Neuronal stem cell (in vitro differentiated cells): ENCODE measurements at regions not wholly inside any gene's neighbourhood (a gene's known extent, or its start where the extent isn't known, plus 50 kb on each side); places are given as distances from the start of the nearest gene placed in this dataset.
A peak's percentile ranks its signal among the peaks of the same experiment; 100 is the strongest.

ENCODE experiments used
- DNase-seq: peaks from one replicate; pipeline ENCODE4 v3.0.0-alpha.2; 2013; ENCODE audit warnings: low spot score
- H2AFZ ChIP-seq: one replicate; pipeline ENCODE4 v1.6.1; 2013; ENCODE audit warnings: mild to moderate bottlenecking, low read length, inconsistent platforms
- H2AK5ac ChIP-seq: 2 replicates; pipeline ENCODE4 v1.6.1; 2013; ENCODE audit warnings: low read depth, mild to moderate bottlenecking, inconsistent platforms, low read length, moderate library complexity, mixed read lengths
- H2BK120ac ChIP-seq: 2 replicates; pipeline ENCODE4 v1.6.1; 2013; ENCODE audit warnings: low read depth, mild to moderate bottlenecking, inconsistent platforms, low read length, moderate library complexity, mixed read lengths
- H2BK12ac ChIP-seq: one replicate; pipeline ENCODE4 v1.6.1; 2013; ENCODE audit warnings: low read length, inconsistent platforms
- H2BK15ac ChIP-seq: 2 replicates; pipeline ENCODE4 v1.6.1; 2013; ENCODE audit warnings: mild to moderate bottlenecking, low read length, inconsistent platforms, mixed read lengths
- H2BK5ac ChIP-seq: one replicate; pipeline ENCODE4 v1.6.1; 2013; ENCODE audit warnings: inconsistent platforms, mild to moderate bottlenecking, low read length, moderate library complexity
- H3K14ac ChIP-seq: one replicate; pipeline ENCODE4 v1.6.1; 2013; ENCODE audit warnings: low read length, inconsistent platforms
- H3K18ac ChIP-seq: 2 replicates; pipeline ENCODE4 v1.6.1; 2013; ENCODE audit warnings: low read length, inconsistent platforms
- H3K23ac ChIP-seq: 2 replicates; pipeline ENCODE4 v1.6.1; 2013; ENCODE audit warnings: low read depth, mild to moderate bottlenecking, mixed read lengths, low read length, inconsistent platforms; ENCODE audit not compliant: poor library complexity
- H3K27ac ChIP-seq: replicated peaks from 3 replicates; pipeline ENCODE4 v1.5.1; 2013; ENCODE audit warnings: low read length, inconsistent platforms
- H3K27me3 ChIP-seq, 3 experiments: 2 replicates each; pipeline ENCODE4 v1.6.1; 2013; ENCODE audit warnings: low read length in 3 of 3, mild to moderate bottlenecking in 2 of 3, inconsistent platforms in 1 of 3, low read depth in 1 of 3, mixed read lengths in 1 of 3, moderate library complexity in 1 of 3; ENCODE audit not compliant: control insufficient read depth in 3 of 3, insufficient read depth in 3 of 3
- H3K36me3 ChIP-seq, 2 donors: replicated peaks in 1 of 2; 2 replicates each; pipeline ENCODE4 v1.6.1; 2013; ENCODE audit warnings: low read length in 2 of 2; ENCODE audit not compliant: control insufficient read depth in 2 of 2, insufficient read depth in 2 of 2
- H3K4ac ChIP-seq: 2 replicates; pipeline ENCODE4 v1.6.1; 2013; ENCODE audit warnings: inconsistent platforms, mild to moderate bottlenecking, low read length, moderate library complexity
- H3K4me1 ChIP-seq, 2 donors: 1 replicate in 1 of 2; 2 replicates in 1 of 2; pipeline ENCODE4 v1.6.1; 2013; ENCODE audit warnings: low read length in 2 of 2, low read depth in 1 of 2; ENCODE audit not compliant: control insufficient read depth in 2 of 2, insufficient read depth in 1 of 2
- H3K4me2 ChIP-seq: one replicate; pipeline ENCODE4 v1.6.1; 2013; ENCODE audit warnings: mild to moderate bottlenecking, low read length, inconsistent platforms; ENCODE audit not compliant: insufficient read depth, poor library complexity, severe bottlenecking
- H3K4me3 ChIP-seq, 2 donors: 2 replicates each; pipeline ENCODE4 v1.5.1; 2013; ENCODE audit warnings: low read length in 2 of 2, mild to moderate bottlenecking in 2 of 2, inconsistent platforms in 1 of 2, moderate library complexity in 1 of 2
- H3K79me1 ChIP-seq: one replicate; pipeline ENCODE4 v1.6.1; 2013; ENCODE audit warnings: low read depth, mild to moderate bottlenecking, inconsistent platforms, low read length, moderate library complexity
- H3K9ac ChIP-seq: one replicate; pipeline ENCODE4 v1.6.1; 2013; ENCODE audit warnings: mild to moderate bottlenecking, low read depth, low read length, inconsistent platforms; ENCODE audit not compliant: poor library complexity
- H3K9me3 ChIP-seq, 2 donors: replicated peaks in 1 of 2; 2 replicates each; pipeline versions ENCODE3 to v1.6.1; 2013; ENCODE audit warnings: low read length in 2 of 2, mild to moderate bottlenecking in 2 of 2, inconsistent platforms in 1 of 2, low read depth in 1 of 2, mixed read lengths in 1 of 2, moderate library complexity in 1 of 2; ENCODE audit not compliant: control insufficient read depth in 2 of 2, insufficient read depth in 1 of 2
- H4K8ac ChIP-seq: one replicate; pipeline ENCODE4 v1.6.1; 2013; ENCODE audit warnings: low read depth, mild to moderate bottlenecking, inconsistent platforms, low read length, moderate library complexity
- H4K91ac ChIP-seq: one replicate; pipeline ENCODE4 v1.6.1; 2013; ENCODE audit warnings: low read length, low read depth, mild to moderate bottlenecking, inconsistent platforms; ENCODE audit not compliant: poor library complexity
- WGBS, 2 donors: extraction: QIAGEN DNeasy Blood & Tissue Kit; methylation state at CpG; one replicate each; pipeline ENCODE4 v1.1.7; 2013; ENCODE audit warnings: missing lambda C conversion rate in 2 of 2, mixed read lengths in 1 of 2; ENCODE audit not compliant: insufficient read length in 2 of 2, insufficient replicate concordance in 1 of 2; ENCODE audit errors: extremely low coverage in 2 of 2; 5-methylcytosine and 5-hydroxymethylcytosine counted together

DNA sequence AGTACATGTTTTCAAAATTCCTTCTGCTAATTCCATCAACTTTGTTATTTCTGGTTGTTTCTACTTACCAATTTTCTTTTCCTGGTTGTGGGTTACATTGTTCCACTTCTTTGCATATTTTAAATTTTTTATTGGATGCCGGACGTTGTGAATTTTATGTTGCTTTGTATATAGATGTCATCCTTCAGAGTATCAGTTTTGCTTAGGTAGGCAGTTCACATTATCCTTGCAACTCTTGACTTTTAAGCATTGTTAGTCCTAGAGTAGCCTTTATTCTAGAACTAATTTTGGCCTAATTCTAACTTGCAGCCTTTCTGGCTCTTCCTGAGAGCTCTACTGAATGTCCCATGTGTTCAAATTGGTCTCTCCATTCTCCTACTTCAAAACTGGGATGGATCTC is 228.7 kb upstream of the MC4R start:
- Histone ChIP-seq H2BK15ac (no peak overlapping the region), H4K91ac (no peak overlapping the region), H3K4me1 (no peaks in the 10 kb centered on the region), H2BK12ac (no peak overlapping the region), H3K23ac (no peak overlapping the region), H3K14ac (no peak overlapping the region), H2AK5ac (no peak overlapping the region), H3K4ac (no peak overlapping the region), H2AFZ (peak overlapping the region; percentile 55), H2BK5ac (no peak overlapping the region), H3K9ac (no peak overlapping the region), H2BK120ac (no peak overlapping the region), H3K4me2 (no peak overlapping the region), H4K8ac (no peak overlapping the region), H3K36me3 (no peaks in the 10 kb centered on the region), H3K9me3 (no peaks in the 10 kb centered on the region), H3K27ac (no peak overlapping the region), H3K18ac (no peak overlapping the region), H3K4me3 (no peak overlapping the region), H3K27me3 (no peaks in the 10 kb centered on the region), H3K79me1 (no peaks in the 10 kb centered on the region)
- no peak for DNase-seq
- WGBS, 2 donors, result no CpG with 5 or more reads among the region's 2 CpGs

DNA sequence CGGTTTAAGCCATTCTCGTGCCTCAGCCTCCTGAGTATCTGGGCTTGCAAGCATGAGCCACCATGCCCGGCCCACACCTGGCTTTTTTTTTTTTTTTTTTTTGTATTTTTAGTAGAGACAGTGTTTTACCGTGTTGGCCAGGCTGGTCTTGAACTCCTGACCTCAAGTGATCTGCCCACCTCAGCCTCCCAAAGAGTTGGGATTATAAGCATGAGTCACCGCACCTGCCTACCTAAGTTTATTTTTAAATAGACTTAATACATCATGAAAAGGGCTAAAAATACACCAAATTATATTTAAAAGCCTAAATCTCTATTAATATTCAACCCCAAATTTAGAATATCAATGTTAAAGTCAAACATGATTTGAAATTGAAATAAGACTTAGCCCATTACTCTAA is 250.8 kb upstream of the MC4R start:
- Histone ChIP-seq H3K4me3 (no peak overlapping the region), H3K14ac (no peak overlapping the region), H3K9me3 (no peaks in the 10 kb centered on the region), H3K9ac (no peak overlapping the region), H3K79me1 (no peaks in the 10 kb centered on the region), H2BK5ac (no peak overlapping the region), H3K4me2 (no peak overlapping the region), H2BK15ac (no peak overlapping the region), H3K23ac (no peak overlapping the region), H3K4me1 (no peaks in the 10 kb centered on the region), H3K27me3 (no peaks in the 10 kb centered on the region), H2AK5ac (no peak overlapping the region), H3K36me3 (no peaks in the 10 kb centered on the region), H2AFZ (no peak overlapping the region), H4K8ac (no peak overlapping the region), H2BK12ac (no peak overlapping the region), H4K91ac (no peak overlapping the region), H3K27ac (no peak overlapping the region), H3K18ac (no peak overlapping the region), H3K4ac (no peak overlapping the region), H2BK120ac (no peak overlapping the region)
- DNase-seq, result no peak
- WGBS, 2 donors, result no CpG with 5 or more reads among the region's 5 CpGs

DNA sequence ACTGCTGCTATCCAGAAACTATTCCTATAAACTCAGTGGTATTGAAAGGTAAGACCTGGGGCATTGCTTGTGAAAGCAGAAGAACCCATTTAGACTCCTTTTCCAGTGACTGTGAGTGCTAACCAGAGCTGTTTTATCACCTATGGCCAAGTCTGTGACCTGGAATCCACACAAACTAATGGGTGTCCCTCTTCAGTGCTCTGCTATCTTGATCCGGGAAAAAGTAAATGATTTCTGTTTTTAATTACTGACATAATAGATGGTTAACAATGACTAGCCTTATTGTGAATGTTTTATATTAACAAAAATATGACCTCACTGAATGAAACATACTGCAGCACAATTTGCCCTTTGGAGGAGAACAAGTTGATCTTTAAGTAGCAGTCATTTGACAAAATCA is 251.6 kb upstream of the MC4R start:
- H2BK5ac ChIP-seq, result no peak overlapping the region
- H3K4me2 ChIP-seq, result no peak overlapping the region
- no peak overlapping the region for H3K4me3 ChIP-seq
- H3K36me3 ChIP-seq, result no peaks in the 10 kb centered on the region
- H3K79me1 ChIP-seq, result no peaks in the 10 kb centered on the region
- no peaks in the 10 kb centered on the region for H3K27me3 ChIP-seq
- no peak overlapping the region for H2AK5ac ChIP-seq
- H4K8ac ChIP-seq, result no peak overlapping the region
- no peak overlapping the region for H2BK15ac ChIP-seq
- H3K23ac ChIP-seq, result no peak overlapping the region
- H2BK12ac ChIP-seq, result no peak overlapping the region
- H3K9ac ChIP-seq, result no peak overlapping the region
- no CpG with 5 or more reads among the region's 1 CpG for WGBS, 2 donors
- no peak overlapping the region for H2BK120ac ChIP-seq
- no peak overlapping the region for H3K27ac ChIP-seq
- H3K4me1 ChIP-seq, result no peaks in the 10 kb centered on the region
- H4K91ac ChIP-seq, result no peak overlapping the region
- H3K4ac ChIP-seq, result no peak overlapping the region
- no peaks in the 10 kb centered on the region for H3K9me3 ChIP-seq
- no peak overlapping the region for H3K18ac ChIP-seq
- no peak overlapping the region for H2AFZ ChIP-seq
- H3K14ac ChIP-seq, result no peak overlapping the region
- DNase-seq, result no peak

DNA sequence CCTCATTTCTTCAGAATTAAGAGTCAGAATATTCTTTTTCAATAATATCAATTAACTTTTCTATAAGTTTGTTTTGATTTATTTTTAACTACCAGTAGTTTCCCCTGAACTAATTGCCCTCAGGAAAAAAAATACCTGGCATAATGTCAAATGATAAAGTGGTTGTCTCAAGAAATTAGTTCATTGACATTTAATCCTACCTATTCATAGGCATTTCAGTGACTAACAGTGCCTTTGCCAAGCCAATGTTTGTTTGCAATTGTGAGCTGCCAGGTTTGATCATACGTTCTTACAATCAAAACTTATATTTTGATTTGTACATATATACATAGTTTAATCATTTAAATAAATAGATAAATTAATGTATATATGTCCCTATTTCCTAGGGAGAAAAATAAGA is 267.3 kb upstream of the MC4R start:
- Histone ChIP-seq H2BK12ac (no peak overlapping the region), H3K4me2 (no peak overlapping the region), H2BK120ac (no peak overlapping the region), H4K8ac (no peak overlapping the region), H3K23ac (no peak overlapping the region), H3K4me3 (no peak overlapping the region), H3K9me3 (no peaks in the 10 kb centered on the region), H2BK5ac (no peak overlapping the region), H3K14ac (no peak overlapping the region), H3K4me1 (no peaks in the 10 kb centered on the region), H3K27ac (no peak overlapping the region), H4K91ac (no peak overlapping the region), H3K27me3 (no peaks in the 10 kb centered on the region), H3K9ac (no peak overlapping the region), H2AK5ac (no peak overlapping the region), H3K36me3 (no peaks in the 10 kb centered on the region), H2BK15ac (no peak overlapping the region), H3K18ac (no peak overlapping the region), H3K79me1 (no peaks in the 10 kb centered on the region), H3K4ac (no peak overlapping the region), H2AFZ (no peak overlapping the region)
- no peak for DNase-seq
- no CpG with 5 or more reads among the region's 1 CpG for WGBS, 2 donors
